HG03039 (cell line): ENCODE measurements at regions not wholly inside any gene's neighbourhood (a gene's known extent, or its start where the extent isn't known, plus 50 kb on each side); places are given as distances from the start of the nearest gene placed in this dataset.

Experiments used
- ATAC-seq: cut with Tn5 transposase; IDR thresholded peaks from one replicate; pipeline ENCODE4 v1.9.1; 2021; ENCODE audit warnings: mild to moderate bottlenecking, moderate library complexity; ENCODE audit not compliant: unreplicated experiment

- no peak for ATAC-seq
Observed at GRCh38 chr4:110675426-110675825, 52.5 kb upstream of the PITX2 start.

- no peak for ATAC-seq
Observed at GRCh38 chr4:110676241-110676640, 53.4 kb upstream of the PITX2 start.

GRCh38 chr4:110678517-110679227 lies 55.8 kb upstream of the PITX2 start:
- ATAC-seq = no peak

- ATAC-seq = no peak
Observed at GRCh38 chr4:110680265-110680664, 57.4 kb upstream of the PITX2 start.

- ATAC-seq = no peak
Observed at GRCh38 chr4:110681381-110681780, 58.5 kb upstream of the PITX2 start.

- no peak for ATAC-seq
Observed at GRCh38 chr4:110682311-110682710, 59.4 kb upstream of the PITX2 start.

GRCh38 chr4:110683601-110684000 lies 60.7 kb upstream of the PITX2 start:
- no peak for ATAC-seq

GRCh38 chr4:110702326-110702725 lies 79.4 kb upstream of the PITX2 start:
- ATAC-seq = no peak

- no peak for ATAC-seq
Observed at GRCh38 chr4:110704748-110705439, 82.0 kb upstream of the PITX2 start.

- no peak for ATAC-seq
Observed at GRCh38 chr4:110705440-110705782, 82.5 kb upstream of the PITX2 start.

GRCh38 chr4:110710070-110710469 lies 87.2 kb upstream of the PITX2 start:
- no peak for ATAC-seq

GRCh38 chr4:110712486-110712885 lies 89.6 kb upstream of the PITX2 start:
- no peak for ATAC-seq

GRCh38 chr4:110730318-110730717 lies 107.4 kb upstream of the PITX2 start:
- no peak for ATAC-seq

GRCh38 chr4:110733901-110734300 lies 111.0 kb upstream of the PITX2 start:
- no peak for ATAC-seq

GRCh38 chr4:110735686-110736085 lies 112.8 kb upstream of the PITX2 start:
- no peak for ATAC-seq

GRCh38 chr4:110737931-110738330 lies 115.1 kb upstream of the PITX2 start:
- no peak for ATAC-seq

- no peak for ATAC-seq
Observed at GRCh38 chr4:110742143-110742542, 119.3 kb upstream of the PITX2 start.

GRCh38 chr4:110748071-110748470 lies 125.2 kb upstream of the PITX2 start:
- no peak for ATAC-seq

GRCh38 chr4:110751183-110751582 lies 128.3 kb upstream of the PITX2 start:
- no peak for ATAC-seq

GRCh38 chr4:110751986-110752385 lies 129.1 kb upstream of the PITX2 start:
- ATAC-seq = no peak

- no peak for ATAC-seq
Observed at GRCh38 chr4:110753466-110753865, 130.6 kb upstream of the PITX2 start.

- no peak for ATAC-seq
Observed at GRCh38 chr4:110754716-110755115, 131.8 kb upstream of the PITX2 start.

- no peak for ATAC-seq
Observed at GRCh38 chr4:110769578-110769977, 146.7 kb upstream of the PITX2 start.
